ENCODE measurements at regions not wholly inside any gene's neighbourhood (a gene's known extent, or its start where the extent isn't known, plus 50 kb on each side); places are given as distances from the start of the nearest gene placed in this dataset.

GRCh38 chr10:118956802-118957442 is 72.6 kb upstream of the NANOS1 start:
- H3K79me2 ChIP-seq (ENCODE audit: insufficient read depth), result no peaks in the 10 kb centered on the region
- H3K4me2 ChIP-seq, result no peak overlapping the region
- H3F3A ChIP-seq (replicated peaks; ENCODE audit: insufficient read depth), result no peaks in the 10 kb centered on the region
- H3K9me2 ChIP-seq, result no peaks in the 10 kb centered on the region
- CTCF ChIA-PET, result interaction anchor here (0.6 kb wide), 1 partner anchor 587 kb away, joined by 4 read pairs; no protein-coding TSS in a partner anchor
- no peaks in the 10 kb centered on the region for H3K36me3 ChIP-seq (replicated peaks in 1 of 2; ENCODE audit: control insufficient read depth in 1 of 2, insufficient read depth in 2 of 2, low read length in 1 of 2)
- DNase-seq, result no peak
- H3K9me3 ChIP-seq, result no peaks in the 10 kb centered on the region
- H3K9ac ChIP-seq, result no peak overlapping the region
- no peaks in the 10 kb centered on the region; the same call in 1 of the 2 replicates for H3K27me3 ChIP-seq (ENCODE audit: insufficient read depth)
- no peak overlapping the region for H2AFZ ChIP-seq (ENCODE audit: low read depth)
- no peak overlapping the region for H3K4me3 ChIP-seq (ENCODE audit: low read depth in 2 of 2, low read length in 1 of 2)
- POLR2A ChIA-PET, result no interaction called here
- H3K27ac ChIP-seq (ENCODE audit: low read depth in 2 of 2, low read length in 1 of 2), result no peak overlapping the region
- H4K20me1 ChIP-seq (ENCODE audit: insufficient read depth), result no peaks in the 10 kb centered on the region
- peaks cover 5 to 7% of the 10 kb centered on the region in 2 experiments; a peak in 1 of 4 replicates for H3K4me1 ChIP-seq (ENCODE audit: control insufficient read depth in 1 of 2, insufficient read depth in 2 of 2, low read depth in 1 of 2, low read length in 1 of 2)
- no peak for TF ChIP-seq REST (IDR thresholded peaks at IDR 0.05; ENCODE audit: low read depth, low read length)
- TF ChIP-seq RXRA (IDR thresholded peaks at IDR 0.05; ENCODE audit: borderline replicate concordance, low read depth), result no peak
- no peak for TF ChIP-seq POLR2AphosphoS5 (IDR thresholded peaks at IDR 0.05; ENCODE audit: low read depth, low read length)
- no peak for TF ChIP-seq CHD2 (IDR thresholded peaks at IDR 0.05; ENCODE audit: low read length, partially characterized antibody)
- no peak for TF ChIP-seq SIN3A (IDR thresholded peaks at IDR 0.05; ENCODE audit: borderline replicate concordance, low read depth, low read length)
- no peak for TF ChIP-seq ELF1 (IDR thresholded peaks at IDR 0.05)
- no peak for TF ChIP-seq TEAD4 (IDR thresholded peaks at IDR 0.05; ENCODE audit: borderline replicate concordance, insufficient read depth)
- TF ChIP-seq NFIC (IDR thresholded peaks at IDR 0.05; ENCODE audit: borderline replicate concordance), result no peak
- no peak for TF ChIP-seq FOSL2 (IDR thresholded peaks at IDR 0.05; ENCODE audit: borderline replicate concordance, low read depth)
- no peak for TF ChIP-seq EZH2phosphoT487 (IDR thresholded peaks at IDR 0.05; ENCODE audit: borderline replicate concordance, low read depth)
- TF ChIP-seq, protein P1, sequence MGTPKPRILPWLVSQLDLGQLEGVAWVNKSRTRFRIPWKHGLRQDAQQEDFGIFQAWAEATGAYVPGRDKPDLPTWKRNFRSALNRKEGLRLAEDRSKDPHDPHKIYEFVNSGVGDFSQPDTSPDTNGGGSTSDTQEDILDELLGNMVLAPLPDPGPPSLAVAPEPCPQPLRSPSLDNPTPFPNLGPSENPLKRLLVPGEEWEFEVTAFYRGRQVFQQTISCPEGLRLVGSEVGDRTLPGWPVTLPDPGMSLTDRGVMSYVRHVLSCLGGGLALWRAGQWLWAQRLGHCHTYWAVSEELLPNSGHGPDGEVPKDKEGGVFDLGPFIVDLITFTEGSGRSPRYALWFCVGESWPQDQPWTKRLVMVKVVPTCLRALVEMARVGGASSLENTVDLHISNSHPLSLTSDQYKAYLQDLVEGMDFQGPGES (IDR thresholded peaks at IDR 0.05; ENCODE audit: low read depth, low read length), result no peak
- TF ChIP-seq, protein P2, sequence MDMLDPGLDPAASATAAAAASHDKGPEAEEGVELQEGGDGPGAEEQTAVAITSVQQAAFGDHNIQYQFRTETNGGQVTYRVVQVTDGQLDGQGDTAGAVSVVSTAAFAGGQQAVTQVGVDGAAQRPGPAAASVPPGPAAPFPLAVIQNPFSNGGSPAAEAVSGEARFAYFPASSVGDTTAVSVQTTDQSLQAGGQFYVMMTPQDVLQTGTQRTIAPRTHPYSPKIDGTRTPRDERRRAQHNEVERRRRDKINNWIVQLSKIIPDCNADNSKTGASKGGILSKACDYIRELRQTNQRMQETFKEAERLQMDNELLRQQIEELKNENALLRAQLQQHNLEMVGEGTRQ (IDR thresholded peaks at IDR 0.05; ENCODE audit: borderline replicate concordance, low read depth, low read length), result no peak
- TF ChIP-seq ZBTB33 (IDR thresholded peaks at IDR 0.05; ENCODE audit: borderline replicate concordance, low read depth), result no peak
- TF ChIP-seq, protein P3, sequence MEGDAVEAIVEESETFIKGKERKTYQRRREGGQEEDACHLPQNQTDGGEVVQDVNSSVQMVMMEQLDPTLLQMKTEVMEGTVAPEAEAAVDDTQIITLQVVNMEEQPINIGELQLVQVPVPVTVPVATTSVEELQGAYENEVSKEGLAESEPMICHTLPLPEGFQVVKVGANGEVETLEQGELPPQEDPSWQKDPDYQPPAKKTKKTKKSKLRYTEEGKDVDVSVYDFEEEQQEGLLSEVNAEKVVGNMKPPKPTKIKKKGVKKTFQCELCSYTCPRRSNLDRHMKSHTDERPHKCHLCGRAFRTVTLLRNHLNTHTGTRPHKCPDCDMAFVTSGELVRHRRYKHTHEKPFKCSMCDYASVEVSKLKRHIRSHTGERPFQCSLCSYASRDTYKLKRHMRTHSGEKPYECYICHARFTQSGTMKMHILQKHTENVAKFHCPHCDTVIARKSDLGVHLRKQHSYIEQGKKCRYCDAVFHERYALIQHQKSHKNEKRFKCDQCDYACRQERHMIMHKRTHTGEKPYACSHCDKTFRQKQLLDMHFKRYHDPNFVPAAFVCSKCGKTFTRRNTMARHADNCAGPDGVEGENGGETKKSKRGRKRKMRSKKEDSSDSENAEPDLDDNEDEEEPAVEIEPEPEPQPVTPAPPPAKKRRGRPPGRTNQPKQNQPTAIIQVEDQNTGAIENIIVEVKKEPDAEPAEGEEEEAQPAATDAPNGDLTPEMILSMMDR (IDR thresholded peaks at IDR 0.05), result no peak
- WGBS (ENCODE audit: low lambda C conversion rate), result 76% methylated on average over 5 of the region's 5 CpGs
